Fibroblast of lung (primary cell): ENCODE measurements at regions not wholly inside any gene's neighbourhood (a gene's known extent, or its start where the extent isn't known, plus 50 kb on each side); places are given as distances from the start of the nearest gene placed in this dataset.
A peak's percentile ranks its signal among the peaks of the same experiment; 100 is the strongest.

Experiments used
- DNase-seq, 2 donors: peaks; one replicate each; pipeline versions ENCODE4 v3.0.0 to v3.0.0-alpha.2; 2010; ENCODE audit warnings: low read depth in 2 of 2
- H2AFZ ChIP-seq: 2 replicates; pipeline ENCODE4 v1.5.1; 2012; ENCODE audit warnings: low read length, control low read depth, inconsistent platforms
- H3K27ac ChIP-seq: 2 replicates; pipeline ENCODE4 v1.5.1; 2011; ENCODE audit warnings: low read length, control low read depth; ENCODE audit not compliant: insufficient read depth
- H3K27me3 ChIP-seq: 2 replicates; pipeline ENCODE4 v1.5.1; 2011; ENCODE audit warnings: mild to moderate bottlenecking, low read length; ENCODE audit not compliant: control insufficient read depth, insufficient read depth
- H3K36me3 ChIP-seq: 2 replicates; pipeline ENCODE4 v1.5.1; 2011; ENCODE audit warnings: low read length; ENCODE audit not compliant: control insufficient read depth, insufficient read depth
- H3K4me1 ChIP-seq: 2 replicates; pipeline ENCODE4 v1.5.1; 2011; ENCODE audit warnings: low read length; ENCODE audit not compliant: control insufficient read depth, insufficient read depth; ENCODE audit errors: extremely low read depth
- H3K4me2 ChIP-seq: 2 replicates; pipeline ENCODE4 v1.5.1; 2011; ENCODE audit warnings: low read length, control low read depth; ENCODE audit not compliant: insufficient read depth; ENCODE audit errors: extremely low read depth
- H3K4me3 ChIP-seq, 4 experiments: fragments of 200-600 bp in 1 of 4; sonication (generic) in 1 of 4; replicated peaks in 1 of 4; 2 replicates each; pipeline ENCODE4 v1.5.1; 2011 to 2016; ENCODE audit warnings: low read length in 4 of 4, low read depth in 3 of 4, mild to moderate bottlenecking in 3 of 4, control low read depth in 2 of 4, inconsistent platforms in 1 of 4, mixed read lengths in 1 of 4; ENCODE audit not compliant: insufficient read depth in 1 of 4; ENCODE audit errors: control extremely low read depth in 1 of 4
- H3K79me2 ChIP-seq: 2 replicates; pipeline ENCODE4 v1.5.1; 2012; ENCODE audit warnings: mild to moderate bottlenecking, low read length, inconsistent platforms; ENCODE audit not compliant: control insufficient read depth, insufficient read depth
- H3K9ac ChIP-seq: 2 replicates; pipeline ENCODE4 v1.5.1; 2011; ENCODE audit warnings: mild to moderate bottlenecking, low read length, control low read depth; ENCODE audit not compliant: insufficient read depth
- H3K9me3 ChIP-seq: 2 replicates; pipeline ENCODE4 v1.5.1; 2012; ENCODE audit warnings: low read depth, low read length; ENCODE audit not compliant: control insufficient read depth, insufficient read depth
- H4K20me1 ChIP-seq: 2 replicates; pipeline ENCODE4 v1.5.1; 2011; ENCODE audit warnings: low read length; ENCODE audit not compliant: control insufficient read depth, insufficient read depth; ENCODE audit errors: extremely low read depth
- EZH2 ChIP-seq: IDR thresholded peaks from 2 replicates; pipeline ENCODE4 v1.5.1; 2012; ENCODE audit warnings: low read length, control low read depth, mild to moderate bottlenecking; ENCODE audit errors: missing control alignments
- TF ChIP-seq, protein P1 (sequence below), 2 donors: IDR thresholded peaks in 1 of 2; conservative IDR thresholded peaks in 1 of 2; 1 replicate in 1 of 2; 2 replicates in 1 of 2; pipeline ENCODE4 v1.5.1; 2011 to 2012; ENCODE audit warnings: low read length in 2 of 2, control low read depth in 1 of 2, inconsistent platforms in 1 of 2, low read depth in 1 of 2, mild to moderate bottlenecking in 1 of 2

DNA sequence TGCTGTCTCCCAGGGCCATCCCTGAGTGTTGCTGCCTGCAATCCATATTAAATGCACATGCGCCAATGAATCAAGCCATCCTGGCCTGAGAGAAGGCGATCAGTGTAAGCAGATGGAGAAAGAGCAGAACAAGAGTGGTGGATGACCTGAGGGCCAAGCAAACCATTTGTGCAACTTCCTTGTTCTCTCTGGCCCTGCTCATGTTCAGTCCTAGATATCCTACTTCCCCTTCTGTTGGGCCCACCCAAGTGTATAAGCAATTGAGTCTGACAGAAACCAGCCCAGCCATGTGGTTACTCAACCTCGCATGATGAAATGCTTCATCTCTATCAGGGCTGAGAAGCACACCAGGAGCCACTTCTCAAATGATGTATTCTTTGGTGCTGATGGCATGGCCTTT lies 383.1 kb upstream of the ID2 start:
- no peak overlapping the region for H2AFZ ChIP-seq
- TF ChIP-seq, protein P1, sequence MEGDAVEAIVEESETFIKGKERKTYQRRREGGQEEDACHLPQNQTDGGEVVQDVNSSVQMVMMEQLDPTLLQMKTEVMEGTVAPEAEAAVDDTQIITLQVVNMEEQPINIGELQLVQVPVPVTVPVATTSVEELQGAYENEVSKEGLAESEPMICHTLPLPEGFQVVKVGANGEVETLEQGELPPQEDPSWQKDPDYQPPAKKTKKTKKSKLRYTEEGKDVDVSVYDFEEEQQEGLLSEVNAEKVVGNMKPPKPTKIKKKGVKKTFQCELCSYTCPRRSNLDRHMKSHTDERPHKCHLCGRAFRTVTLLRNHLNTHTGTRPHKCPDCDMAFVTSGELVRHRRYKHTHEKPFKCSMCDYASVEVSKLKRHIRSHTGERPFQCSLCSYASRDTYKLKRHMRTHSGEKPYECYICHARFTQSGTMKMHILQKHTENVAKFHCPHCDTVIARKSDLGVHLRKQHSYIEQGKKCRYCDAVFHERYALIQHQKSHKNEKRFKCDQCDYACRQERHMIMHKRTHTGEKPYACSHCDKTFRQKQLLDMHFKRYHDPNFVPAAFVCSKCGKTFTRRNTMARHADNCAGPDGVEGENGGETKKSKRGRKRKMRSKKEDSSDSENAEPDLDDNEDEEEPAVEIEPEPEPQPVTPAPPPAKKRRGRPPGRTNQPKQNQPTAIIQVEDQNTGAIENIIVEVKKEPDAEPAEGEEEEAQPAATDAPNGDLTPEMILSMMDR (conservative IDR thresholded peaks at IDR 0.05 in 1 of 2, IDR thresholded peaks at IDR 0.05 in 1 of 2; ENCODE audit: low read depth in 1 of 2, low read length in 2 of 2), result no peak
- TF ChIP-seq EZH2, result no peak
- no peak overlapping the region for H3K4me2 ChIP-seq
- H3K27ac ChIP-seq, result no peak overlapping the region
- no peaks in the 10 kb centered on the region for H3K27me3 ChIP-seq
- H3K4me1 ChIP-seq, result no peaks in the 10 kb centered on the region
- peak in 1 of 2 donors; percentile 36 for DNase-seq
- H3K9ac ChIP-seq, result no peak overlapping the region
- no peaks in the 10 kb centered on the region for H3K9me3 ChIP-seq
- H3K36me3 ChIP-seq, result no peaks in the 10 kb centered on the region
- no peak overlapping the region for H3K4me3 ChIP-seq
- H3K79me2 ChIP-seq, result no peaks in the 10 kb centered on the region
- H4K20me1 ChIP-seq, result no peaks in the 10 kb centered on the region

DNA sequence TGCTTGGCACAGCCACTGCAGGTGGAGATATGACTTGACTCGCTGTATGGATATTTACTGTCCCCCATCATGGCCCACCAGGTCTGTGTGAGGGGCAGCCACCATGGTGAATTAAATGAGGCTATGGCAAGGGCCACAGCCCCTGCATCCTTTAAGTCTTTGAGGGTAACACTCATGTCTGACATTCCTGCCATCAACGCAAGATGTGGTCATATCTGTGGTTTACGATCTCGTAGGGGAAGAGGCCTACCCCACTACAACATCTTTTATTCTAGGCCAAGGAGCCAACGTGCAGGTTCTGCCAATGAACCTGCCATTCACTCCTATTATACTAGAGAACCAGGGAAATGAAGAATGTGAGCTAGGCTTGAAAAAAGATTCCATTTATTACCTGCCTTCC lies 381.6 kb upstream of the ID2 start:
- no peak overlapping the region for H2AFZ ChIP-seq
- no peak overlapping the region for H3K27ac ChIP-seq
- no peak for DNase-seq
- TF ChIP-seq, protein P1 (conservative IDR thresholded peaks at IDR 0.05 in 1 of 2, IDR thresholded peaks at IDR 0.05 in 1 of 2; ENCODE audit: low read depth in 1 of 2, low read length in 2 of 2), result no peak
- no peak for TF ChIP-seq EZH2
- H3K4me3 ChIP-seq, result no peak overlapping the region
- no peak overlapping the region for H3K9ac ChIP-seq
- no peaks in the 10 kb centered on the region for H3K9me3 ChIP-seq
- H3K27me3 ChIP-seq, result no peaks in the 10 kb centered on the region
- H3K4me2 ChIP-seq, result no peak overlapping the region
- no peaks in the 10 kb centered on the region for H3K4me1 ChIP-seq
- H3K36me3 ChIP-seq, result no peaks in the 10 kb centered on the region
- no peaks in the 10 kb centered on the region for H4K20me1 ChIP-seq
- no peaks in the 10 kb centered on the region for H3K79me2 ChIP-seq

DNA sequence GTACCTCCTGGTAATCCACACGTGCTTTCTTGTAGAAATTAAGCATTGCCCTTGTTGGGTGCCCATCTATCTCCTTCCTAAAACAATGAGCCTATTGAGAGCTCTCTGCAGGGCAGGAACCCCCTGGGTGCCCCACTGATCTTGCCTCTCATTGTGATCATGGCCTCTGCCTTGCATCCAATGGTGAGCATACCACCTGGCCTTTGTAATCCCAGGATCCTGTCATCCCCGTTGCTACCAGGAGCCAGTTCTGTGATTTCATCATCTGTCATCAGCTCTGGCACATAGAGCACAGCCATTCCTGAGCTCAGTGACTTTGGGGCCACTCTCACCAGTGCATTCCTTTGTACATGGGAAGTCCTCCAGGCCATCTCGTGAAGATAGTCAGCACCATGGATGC lies 381.0 kb upstream of the ID2 start:
- TF ChIP-seq, protein P1 (conservative IDR thresholded peaks at IDR 0.05 in 1 of 2, IDR thresholded peaks at IDR 0.05 in 1 of 2; ENCODE audit: low read depth in 1 of 2, low read length in 2 of 2), result no peak
- TF ChIP-seq EZH2, result no peak
- no peak overlapping the region for H3K4me3 ChIP-seq
- H3K36me3 ChIP-seq, result no peaks in the 10 kb centered on the region
- no peak overlapping the region for H2AFZ ChIP-seq
- H3K4me2 ChIP-seq, result no peak overlapping the region
- H3K9ac ChIP-seq, result no peak overlapping the region
- H3K27ac ChIP-seq, result no peak overlapping the region
- no peaks in the 10 kb centered on the region for H3K4me1 ChIP-seq
- H4K20me1 ChIP-seq, result no peaks in the 10 kb centered on the region
- DNase-seq, result no peak
- H3K9me3 ChIP-seq, result no peaks in the 10 kb centered on the region
- no peaks in the 10 kb centered on the region for H3K79me2 ChIP-seq
- no peaks in the 10 kb centered on the region for H3K27me3 ChIP-seq
